Dermis blood vessel endothelial cell (primary cell): ENCODE measurements at regions not wholly inside any gene's neighbourhood (a gene's known extent, or its start where the extent isn't known, plus 50 kb on each side); places are given as distances from the start of the nearest gene placed in this dataset.

Experiments used
- DNase-seq: peaks from one replicate; pipeline ENCODE4 v3.0.0; 2010

GRCh38 chr9:78923966-78924659, 627.2 kb downstream of the PSAT1 start:
- DNase-seq = no peak

- no peak for DNase-seq
Observed at GRCh38 chr9:78927099-78927940, 630.4 kb downstream of the PSAT1 start.

GRCh38 chr9:78928625-78929405, 631.9 kb downstream of the PSAT1 start:
- DNase-seq = no peak

DNA sequence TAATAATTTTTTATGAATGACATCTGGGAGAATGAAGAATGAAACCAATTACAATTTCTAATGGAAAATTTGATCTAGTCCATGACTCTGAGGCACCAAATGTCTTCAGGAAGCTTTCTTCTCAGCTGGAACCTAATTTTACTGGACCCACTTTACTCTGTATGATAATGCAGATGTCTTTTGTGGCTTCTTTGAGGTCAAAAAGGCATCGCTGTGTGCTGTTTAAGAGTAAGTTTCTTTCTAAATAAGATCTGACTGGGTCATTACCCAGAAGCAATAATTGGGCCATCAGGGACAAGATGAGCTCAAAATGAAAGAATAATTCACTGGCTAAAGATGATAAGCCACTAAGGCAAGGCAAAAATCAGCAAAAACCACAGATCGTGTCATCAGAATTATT, 633.4 kb downstream of the PSAT1 start:
- no peak for DNase-seq

- DNase-seq = peak; percentile 78
Observed at GRCh38 chr9:78932849-78933627, 636.1 kb downstream of the PSAT1 start.

DNA sequence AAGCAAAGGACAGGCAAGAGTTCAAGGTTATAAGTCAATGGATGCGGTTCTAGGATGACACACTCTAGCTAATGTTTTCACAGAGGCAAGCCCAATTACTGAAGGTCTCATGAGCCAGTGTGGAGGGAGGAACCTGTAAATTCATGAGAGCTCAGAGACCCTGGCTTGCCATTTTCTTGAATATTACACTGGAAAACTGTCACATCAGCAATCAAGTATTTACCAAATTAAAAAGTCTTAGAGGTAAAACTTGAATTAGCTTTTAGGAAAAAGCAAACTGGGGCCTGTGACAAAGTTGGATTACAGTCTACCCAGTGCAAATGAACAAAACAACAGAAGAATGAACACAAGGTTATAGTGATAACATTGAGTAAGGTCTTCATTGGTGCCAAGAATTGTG, 636.9 kb upstream of the TLE4 start:
- DNase-seq = no peak

GRCh38 chr9:78938821-78939220, 632.9 kb upstream of the TLE4 start:
- DNase-seq = no peak

GRCh38 chr9:78939311-78940065, 632.3 kb upstream of the TLE4 start:
- DNase-seq = no peak

DNA sequence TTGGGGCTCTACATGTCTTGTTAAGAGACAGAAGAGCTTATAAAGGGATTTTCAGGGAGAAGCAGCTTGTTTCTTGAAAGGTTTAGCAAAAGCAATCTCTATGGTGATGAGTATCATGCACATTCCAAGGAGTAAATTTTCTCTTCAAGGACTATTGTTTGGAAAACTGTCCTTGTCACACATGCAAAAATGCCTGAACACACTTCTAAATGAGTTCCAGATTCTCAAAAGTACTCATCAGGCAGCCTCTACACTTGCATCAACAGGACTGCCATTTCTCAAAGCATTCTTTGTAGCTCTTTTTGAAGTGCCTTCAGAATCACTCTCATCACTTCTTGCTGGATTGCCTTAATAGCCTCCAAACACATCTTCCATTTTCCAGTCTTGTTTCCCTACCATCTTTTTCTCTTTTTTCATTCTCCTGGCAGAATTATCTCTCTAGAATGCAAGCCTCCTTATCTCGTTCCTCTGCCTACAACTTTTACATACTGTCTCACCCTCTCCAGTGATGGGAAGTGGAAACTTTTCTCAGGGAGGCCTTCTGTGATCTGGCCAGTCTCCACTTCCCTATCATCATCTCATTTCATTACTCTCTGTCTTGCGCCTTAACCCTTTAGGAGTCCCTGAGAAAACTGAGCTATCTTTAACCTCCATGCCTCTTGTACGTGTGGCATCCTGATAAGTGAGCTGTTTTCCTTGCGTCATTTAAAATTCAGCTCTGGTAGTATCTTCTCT, 631.5 kb upstream of the TLE4 start:
- no peak for DNase-seq

- no peak for DNase-seq
Observed at GRCh38 chr9:78954286-78954685, 617.5 kb upstream of the TLE4 start.

DNA sequence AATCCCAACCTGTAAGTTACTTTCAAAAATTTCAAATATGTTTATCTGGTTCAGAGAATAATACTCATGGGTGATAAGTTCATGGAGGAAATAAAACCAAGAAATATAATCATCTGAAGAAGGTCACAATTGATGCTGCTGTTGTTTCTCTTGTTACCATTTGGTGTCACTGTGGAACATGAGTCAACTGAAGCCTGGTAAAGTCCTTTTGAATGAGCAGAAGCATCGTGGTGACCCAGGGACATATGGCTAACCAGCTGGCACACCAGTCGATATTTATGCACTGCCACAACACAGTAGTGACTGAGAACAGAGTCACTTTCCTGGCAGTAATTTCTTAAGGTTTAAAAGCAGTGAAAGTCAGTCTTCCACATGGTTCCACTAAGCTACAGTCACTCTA, 612.9 kb upstream of the TLE4 start:
- peak; percentile 5 for DNase-seq

DNA sequence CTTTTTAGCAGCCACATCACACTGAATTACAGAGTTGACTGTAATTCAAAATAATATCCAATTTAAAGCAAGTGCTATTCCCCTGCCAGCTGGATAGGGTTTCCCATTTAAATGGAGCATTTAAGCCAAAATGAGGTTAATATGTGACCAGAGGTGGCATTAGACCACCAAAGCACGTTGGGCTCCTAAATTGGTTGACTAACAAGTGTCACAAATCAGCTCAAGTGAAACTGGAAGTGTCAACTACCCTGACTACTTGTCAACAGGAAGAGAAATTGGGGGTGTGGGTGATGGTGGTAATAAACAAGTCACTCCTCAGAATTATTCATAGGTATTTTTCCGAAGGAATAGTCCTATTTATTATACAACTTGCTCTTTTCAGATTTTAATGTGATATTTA, 609.6 kb upstream of the TLE4 start:
- no peak for DNase-seq

GRCh38 chr9:78963911-78964310, 607.9 kb upstream of the TLE4 start:
- DNase-seq = no peak

- DNase-seq = no peak
Observed at GRCh38 chr9:78967596-78968217, 604.1 kb upstream of the TLE4 start.

- DNase-seq = no peak
Observed at GRCh38 chr9:78970375-78970774, 601.4 kb upstream of the TLE4 start.

DNA sequence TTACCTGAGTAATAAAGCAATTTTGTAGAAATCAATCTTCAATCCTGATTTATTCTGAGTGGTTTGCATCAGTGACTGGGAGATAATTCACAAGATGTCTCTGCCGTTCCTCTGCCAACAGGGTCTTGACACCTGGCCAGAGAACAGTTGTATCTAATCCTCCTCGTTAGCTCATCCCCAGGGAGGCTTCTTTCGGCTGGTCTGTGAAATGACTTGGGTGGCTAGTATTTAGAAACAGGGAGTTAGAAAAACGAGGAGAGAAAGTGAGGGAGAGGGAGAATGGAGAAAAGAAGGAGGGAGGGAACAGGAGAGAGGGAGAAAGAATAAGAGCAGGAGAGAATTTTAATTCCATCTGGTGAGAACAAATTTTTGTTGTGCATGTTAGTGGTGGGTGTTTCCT, 600.2 kb upstream of the TLE4 start:
- DNase-seq = no peak

- no peak for DNase-seq
Observed at GRCh38 chr9:78972303-78972999, 599.3 kb upstream of the TLE4 start.

DNA sequence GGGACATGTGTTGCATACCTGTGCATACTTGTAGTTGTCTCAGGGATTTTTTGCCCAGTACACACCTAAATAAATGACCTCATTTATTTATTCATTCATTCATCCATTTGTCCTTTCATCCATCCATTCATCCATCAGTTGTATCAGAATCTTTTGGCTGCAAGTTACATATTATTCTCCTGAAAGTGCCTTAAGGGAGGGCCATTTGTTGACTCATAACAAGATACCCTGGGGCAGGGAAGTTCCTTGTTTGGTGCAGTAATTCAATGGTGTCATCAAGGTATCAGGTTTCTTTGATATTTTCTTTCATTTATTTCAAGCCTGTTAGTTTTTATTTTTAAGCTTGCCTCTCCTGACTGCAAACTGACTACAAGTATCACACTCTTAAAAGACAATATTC, 597.9 kb upstream of the TLE4 start:
- no peak for DNase-seq

GRCh38 chr9:78982849-78983248, 588.9 kb upstream of the TLE4 start:
- DNase-seq = no peak
